Liver (tissue), 7 donors: ENCODE measurements at regions not wholly inside any gene's neighbourhood (a gene's known extent, or its start where the extent isn't known, plus 50 kb on each side); places are given as distances from the start of the nearest gene placed in this dataset.

Experiments used
- DNase-seq: peaks from one replicate; pipeline ENCODE4 v3.0.0-alpha.2; 2017; ENCODE audit warnings: low spot score
- H3K27ac ChIP-seq, 2 donors: one replicate each; pipeline ENCODE4 v1.7.0; 2013; ENCODE audit warnings: inconsistent platforms in 2 of 2, low read length in 2 of 2, control low read depth in 1 of 2, low read depth in 1 of 2, mild to moderate bottlenecking in 1 of 2
- H3K27me3 ChIP-seq, 4 donors: one replicate each; pipeline versions ENCODE4 v1.6.1 to v1.7.0; 2013; ENCODE audit warnings: low read length in 3 of 4, inconsistent platforms in 1 of 4, mild to moderate bottlenecking in 1 of 4, moderate library complexity in 1 of 4; ENCODE audit not compliant: control insufficient read depth in 4 of 4, insufficient read depth in 4 of 4
- H3K36me3 ChIP-seq, 4 donors: one replicate each; pipeline versions ENCODE4 v1.6.1 to v1.7.0; 2013; ENCODE audit warnings: low read length in 3 of 4, mild to moderate bottlenecking in 3 of 4, low read depth in 1 of 4, moderate library complexity in 1 of 4; ENCODE audit not compliant: control insufficient read depth in 4 of 4, insufficient read depth in 3 of 4
- H3K4me1 ChIP-seq, 4 donors: one replicate each; pipeline versions ENCODE4 v1.6.1 to v1.7.0; 2013; ENCODE audit warnings: low read length in 3 of 4, mild to moderate bottlenecking in 3 of 4, moderate library complexity in 1 of 4; ENCODE audit not compliant: control insufficient read depth in 4 of 4, insufficient read depth in 4 of 4
- H3K4me3 ChIP-seq, 3 donors: one replicate each; pipeline versions ENCODE4 v1.6.1 to v1.7.0; 2013; ENCODE audit warnings: low read length in 3 of 3, control low read depth in 1 of 3, low read depth in 1 of 3, mild to moderate bottlenecking in 1 of 3
- H3K9ac ChIP-seq, 2 donors: one replicate each; pipeline ENCODE4 v1.7.0; 2013; ENCODE audit warnings: low read length in 2 of 2, mild to moderate bottlenecking in 2 of 2, moderate library complexity in 2 of 2, control low read depth in 1 of 2, low read depth in 1 of 2
- H3K9me3 ChIP-seq, 4 donors: one replicate each; pipeline versions ENCODE4 v1.6.1 to v1.7.0; 2013; ENCODE audit warnings: low read length in 3 of 4; ENCODE audit not compliant: control insufficient read depth in 4 of 4
- ATF3 ChIP-seq: IDR thresholded peaks from 2 replicates; pipeline ENCODE4 v1.6.1; 2016; ENCODE audit warnings: antibody characterized with exemption
- EGR1 ChIP-seq, 2 donors: IDR thresholded peaks; 2 replicates each; pipeline ENCODE4 v1.6.1; 2016 to 2018; ENCODE audit warnings: antibody characterized with exemption in 2 of 2, low read depth in 2 of 2
- FOXA1 ChIP-seq: IDR thresholded peaks from 2 replicates; pipeline ENCODE4 v1.6.1; 2016; ENCODE audit warnings: antibody characterized with exemption
- GABPA ChIP-seq, 2 donors: IDR thresholded peaks in 1 of 2; conservative IDR thresholded peaks in 1 of 2; 2 replicates each; pipeline ENCODE4 v1.6.1; 2016; ENCODE audit warnings: antibody characterized with exemption in 2 of 2, mild to moderate bottlenecking in 1 of 2, moderate library complexity in 1 of 2
- HNF4G ChIP-seq: IDR thresholded peaks from 2 replicates; pipeline ENCODE4 v1.6.1; 2016; ENCODE audit warnings: antibody characterized with exemption
- JUND ChIP-seq, 2 donors: IDR thresholded peaks; 2 replicates each; pipeline ENCODE4 v1.6.1; 2016; ENCODE audit warnings: antibody characterized with exemption in 2 of 2
- REST ChIP-seq: IDR thresholded peaks from 2 replicates; pipeline ENCODE4 v1.6.1; 2016; ENCODE audit warnings: antibody characterized with exemption, mild to moderate bottlenecking
- TAF1 ChIP-seq: conservative IDR thresholded peaks from 2 replicates; pipeline ENCODE4 v1.6.1; 2016; ENCODE audit warnings: antibody characterized with exemption, mild to moderate bottlenecking
- YY1 ChIP-seq: IDR thresholded peaks from 2 replicates; pipeline ENCODE4 v1.6.1; 2016; ENCODE audit warnings: antibody characterized with exemption, mild to moderate bottlenecking
- WGBS: extraction: QIAGEN DNeasy Blood & Tissue Kit; methylation state at CpG from one replicate; pipeline ENCODE4 v1.1.7; 2013; 5-methylcytosine and 5-hydroxymethylcytosine counted together
- TF ChIP-seq, protein P1 (sequence below): IDR thresholded peaks from 2 replicates; pipeline ENCODE4 v1.6.1; 2016; ENCODE audit warnings: antibody characterized with exemption
- donor health status: healthy.
- donor health status: healthy.
- donor health status: healthy.
- donor health status: healthy.

- TF ChIP-seq GABPA (IDR thresholded peaks at IDR 0.05 in 1 of 2, conservative IDR thresholded peaks at IDR 0.05 in 1 of 2), result no peak
- no peak for TF ChIP-seq HNF4G
- TF ChIP-seq, protein P1, sequence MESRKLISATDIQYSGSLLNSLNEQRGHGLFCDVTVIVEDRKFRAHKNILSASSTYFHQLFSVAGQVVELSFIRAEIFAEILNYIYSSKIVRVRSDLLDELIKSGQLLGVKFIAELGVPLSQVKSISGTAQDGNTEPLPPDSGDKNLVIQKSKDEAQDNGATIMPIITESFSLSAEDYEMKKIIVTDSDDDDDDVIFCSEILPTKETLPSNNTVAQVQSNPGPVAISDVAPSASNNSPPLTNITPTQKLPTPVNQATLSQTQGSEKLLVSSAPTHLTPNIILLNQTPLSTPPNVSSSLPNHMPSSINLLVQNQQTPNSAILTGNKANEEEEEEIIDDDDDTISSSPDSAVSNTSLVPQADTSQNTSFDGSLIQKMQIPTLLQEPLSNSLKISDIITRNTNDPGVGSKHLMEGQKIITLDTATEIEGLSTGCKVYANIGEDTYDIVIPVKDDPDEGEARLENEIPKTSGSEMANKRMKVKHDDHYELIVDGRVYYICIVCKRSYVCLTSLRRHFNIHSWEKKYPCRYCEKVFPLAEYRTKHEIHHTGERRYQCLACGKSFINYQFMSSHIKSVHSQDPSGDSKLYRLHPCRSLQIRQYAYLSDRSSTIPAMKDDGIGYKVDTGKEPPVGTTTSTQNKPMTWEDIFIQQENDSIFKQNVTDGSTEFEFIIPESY, result no peak
- TF ChIP-seq JUND (IDR thresholded peaks at IDR 0.05), result no peak
- no peak for TF ChIP-seq YY1
- TF ChIP-seq TAF1, result no peak
Measured at GRCh38 chr15:93271871-93272270, 182.9 kb upstream of the RGMA start (continued).

GRCh38 chr15:93270937-93271467 lies 182.0 kb upstream of the RGMA start:
- TF ChIP-seq TAF1, result no peak
- TF ChIP-seq, protein P1, result no peak
- no peak for TF ChIP-seq YY1
- TF ChIP-seq ATF3, result no peak
- TF ChIP-seq EGR1 (IDR thresholded peaks at IDR 0.05; ENCODE audit: low read depth in 2 of 2), result no peak
- no peak for TF ChIP-seq GABPA (IDR thresholded peaks at IDR 0.05 in 1 of 2, conservative IDR thresholded peaks at IDR 0.05 in 1 of 2)
- TF ChIP-seq FOXA1, result no peak
- no peaks in the 10 kb centered on the region for H3K36me3 ChIP-seq
- H3K4me1 ChIP-seq, result no peaks in the 10 kb centered on the region
- DNase-seq, result no peak
- H3K4me3 ChIP-seq, result no peak overlapping the region
- no peak overlapping the region for H3K27ac ChIP-seq
- H3K27me3 ChIP-seq, result no peaks in the 10 kb centered on the region
- H3K9ac ChIP-seq, result no peak overlapping the region
- WGBS, result 35% methylated on average over 8 of the region's 8 CpGs
- peaks cover 6 to 40% (median 15%) of the 10 kb centered on the region in 4 donors for H3K9me3 ChIP-seq

DNA sequence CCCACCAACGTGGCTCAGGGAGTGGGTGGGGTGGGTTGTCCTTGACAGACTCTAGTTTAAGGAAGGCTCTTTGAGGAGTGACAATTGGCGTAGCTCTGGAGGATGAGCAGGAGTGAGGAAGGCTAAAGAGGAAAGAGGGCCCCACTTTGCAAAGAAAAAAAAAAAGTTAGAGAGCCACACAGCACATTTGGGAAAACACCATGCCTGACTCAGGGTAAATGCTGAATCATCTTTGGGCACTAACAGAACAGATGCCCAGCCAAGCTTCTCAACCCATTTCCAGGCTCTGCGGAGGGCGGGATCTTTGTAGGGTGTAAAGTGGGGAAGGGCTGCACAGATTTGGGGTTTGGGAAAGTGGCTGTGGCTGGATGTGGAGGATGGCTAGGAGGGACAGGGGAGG lies 179.1 kb upstream of the RGMA start:
- Histone ChIP-seq H3K4me1 (no peaks in the 10 kb centered on the region), H3K4me3 (no peak overlapping the region), H3K36me3 (no peaks in the 10 kb centered on the region), H3K27me3 (no peaks in the 10 kb centered on the region), H3K9me3 (peaks cover 5 to 35% (median 12%) of the 10 kb centered on the region in 4 donors), H3K27ac (no peak overlapping the region), H3K9ac (no peak overlapping the region)
- WGBS, result 87% methylated on average over 4 of the region's 4 CpGs
- TF ChIP-seq REST, result no peak
- no peak for DNase-seq
